ENCODE measurements at regions not wholly inside any gene's neighbourhood (a gene's known extent, or its start where the extent isn't known, plus 50 kb on each side); places are given as distances from the start of the nearest gene placed in this dataset.
"Not testable (repeated sequence)": the region's sequence is repeated elsewhere in the genome, so short reads cannot be mapped to it uniquely, and the experiment has no call there.

DNA sequence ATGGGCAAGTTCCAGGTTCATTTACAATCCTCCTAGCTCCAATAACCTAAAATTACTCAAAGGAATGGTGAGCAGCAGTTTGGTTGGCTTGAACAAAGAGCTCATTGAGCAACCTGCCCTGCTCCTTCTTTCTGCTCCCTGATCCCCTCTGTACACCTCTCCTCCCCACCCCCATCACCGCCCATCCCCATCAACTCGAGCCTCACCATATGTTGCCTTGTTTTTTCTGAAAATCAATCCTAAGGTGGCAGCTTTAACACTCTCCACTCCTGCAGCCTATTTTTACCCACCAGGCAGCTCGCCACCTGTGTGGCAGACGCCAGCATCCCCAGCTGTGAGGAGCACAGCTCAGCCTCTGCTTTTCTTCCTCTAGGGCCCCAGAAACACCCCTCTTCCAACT is 533.4 kb upstream of the BRINP1 start:
- no peaks in the 10 kb centered on the region for H3K27me3 Mint-ChIP-seq (ENCODE audit: insufficient read depth)
- H3K9me3 Mint-ChIP-seq: no peaks in the 10 kb centered on the region
- no peak for DNase-seq (ENCODE audit: low spot score)
- H3K4me1 Mint-ChIP-seq (ENCODE audit: low read depth): no peaks in the 10 kb centered on the region
- H3K4me3 Mint-ChIP-seq: no peak overlapping the region
- intact Hi-C loops (cut with micrococcal nuclease): no loop called here
- no peak overlapping the region for H3K27ac Mint-ChIP-seq
- no peaks in the 10 kb centered on the region for H3K36me3 Mint-ChIP-seq (ENCODE audit: low read depth)

DNA sequence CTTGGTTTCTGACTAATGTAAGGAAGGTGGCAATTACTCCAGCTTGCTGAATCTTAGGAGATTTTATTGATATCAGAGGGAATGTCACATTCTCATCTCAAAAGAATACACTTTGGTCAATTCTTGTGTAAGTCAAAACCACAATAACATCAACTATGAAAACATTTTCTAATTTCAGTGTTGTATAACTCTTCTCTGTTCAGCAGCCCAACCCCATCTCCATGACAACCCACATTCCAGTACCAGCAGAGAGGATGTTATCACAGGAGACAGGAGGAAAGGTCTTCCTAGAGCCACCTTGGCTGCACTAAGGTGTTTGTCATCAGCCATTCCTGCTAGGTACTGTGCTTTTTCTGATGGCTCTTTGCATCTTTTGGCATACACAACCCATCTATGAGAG is 529.1 kb upstream of the BRINP1 start:
- intact Hi-C loops (cut with micrococcal nuclease): no loop called here
- Mint-ChIP-seq H3K27ac (no peak overlapping the region), H3K4me1 (ENCODE audit: low read depth) (no peaks in the 10 kb centered on the region), H3K36me3 (ENCODE audit: low read depth) (no peaks in the 10 kb centered on the region), H3K27me3 (ENCODE audit: insufficient read depth) (no peaks in the 10 kb centered on the region), H3K9me3 (no peaks in the 10 kb centered on the region), H3K4me3 (no peak overlapping the region)
- DNase-seq (ENCODE audit: low spot score): no peak

DNA sequence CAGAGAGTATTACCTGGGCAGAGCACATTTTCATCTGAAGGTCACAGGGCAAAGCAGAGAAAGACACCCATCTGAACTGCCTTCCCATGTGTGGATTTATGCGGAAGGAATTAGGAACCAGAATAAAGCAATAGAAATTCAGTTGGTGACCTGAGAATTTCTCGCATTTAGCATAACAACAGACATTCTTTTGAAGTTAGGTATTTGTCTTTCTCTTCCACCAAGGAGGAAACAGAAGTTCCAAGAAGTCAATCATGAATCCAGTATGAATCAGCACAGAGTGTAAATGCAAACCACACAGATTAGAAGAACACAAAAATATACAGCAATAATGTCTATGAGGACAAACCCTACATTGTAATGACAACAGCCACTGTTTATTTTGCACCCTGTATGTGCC is 515.2 kb upstream of the BRINP1 start:
- Mint-ChIP-seq H3K9me3 (no peaks in the 10 kb centered on the region), H3K27me3 (ENCODE audit: insufficient read depth) (no peaks in the 10 kb centered on the region), H3K36me3 (ENCODE audit: low read depth) (no peaks in the 10 kb centered on the region), H3K4me3 (no peak overlapping the region), H3K4me1 (ENCODE audit: low read depth) (no peaks in the 10 kb centered on the region), H3K27ac (no peak overlapping the region)
- no peak for DNase-seq (ENCODE audit: low spot score)
- intact Hi-C loops (cut with micrococcal nuclease): no loop called here

DNA sequence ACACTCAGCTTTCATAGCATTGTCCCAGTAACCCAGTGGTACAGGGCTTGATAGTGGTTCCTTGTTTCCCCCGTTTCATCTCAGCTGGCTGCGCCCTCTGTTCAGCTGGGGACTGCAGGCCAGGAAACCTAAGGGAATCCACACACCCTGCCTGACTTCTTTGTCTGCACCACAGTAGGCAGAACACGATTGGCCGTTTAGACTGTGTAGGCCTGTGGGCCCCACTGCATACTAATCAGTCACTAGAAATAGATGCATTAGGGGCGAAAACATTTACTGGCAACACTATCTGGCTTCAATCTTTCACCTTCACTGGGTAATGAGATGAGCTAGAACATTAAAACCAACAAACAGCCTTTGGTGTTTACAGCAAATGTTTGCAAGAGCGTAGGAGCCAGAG is 512.7 kb upstream of the BRINP1 start:
- intact Hi-C loops (cut with micrococcal nuclease): no loop called here
- no peak for DNase-seq (ENCODE audit: low spot score)
- Mint-ChIP-seq H3K27me3 (ENCODE audit: insufficient read depth) (no peaks in the 10 kb centered on the region), H3K27ac (no peak overlapping the region), H3K4me3 (no peak overlapping the region), H3K9me3 (no peaks in the 10 kb centered on the region), H3K4me1 (ENCODE audit: low read depth) (no peaks in the 10 kb centered on the region), H3K36me3 (ENCODE audit: low read depth) (no peaks in the 10 kb centered on the region)

DNA sequence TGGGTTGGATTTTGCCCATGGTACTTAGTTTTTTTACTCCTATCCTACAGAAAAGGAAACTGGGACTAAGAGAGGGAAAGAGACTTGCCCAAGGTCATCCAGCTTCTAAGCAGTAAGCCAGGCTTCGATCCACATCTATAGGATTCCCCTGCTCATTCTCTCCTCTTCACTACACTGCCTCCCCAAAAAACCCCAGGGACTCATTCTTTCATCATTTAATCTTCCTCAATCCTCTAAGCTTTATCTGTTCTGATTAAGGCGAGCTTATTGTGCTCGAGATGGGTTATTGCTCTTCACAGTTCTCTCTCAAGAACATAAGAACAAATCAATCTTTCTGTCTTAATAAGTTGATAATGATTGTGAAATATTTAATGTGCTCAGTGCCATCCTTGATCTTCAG is 511.1 kb upstream of the BRINP1 start:
- Mint-ChIP-seq H3K9me3 (no peaks in the 10 kb centered on the region), H3K4me1 (ENCODE audit: low read depth) (no peaks in the 10 kb centered on the region), H3K27me3 (ENCODE audit: insufficient read depth) (no peaks in the 10 kb centered on the region), H3K4me3 (no peak overlapping the region), H3K27ac (no peak overlapping the region), H3K36me3 (ENCODE audit: low read depth) (no peaks in the 10 kb centered on the region)
- intact Hi-C loops (cut with micrococcal nuclease): no loop called here
- no peak for DNase-seq (ENCODE audit: low spot score)

DNA sequence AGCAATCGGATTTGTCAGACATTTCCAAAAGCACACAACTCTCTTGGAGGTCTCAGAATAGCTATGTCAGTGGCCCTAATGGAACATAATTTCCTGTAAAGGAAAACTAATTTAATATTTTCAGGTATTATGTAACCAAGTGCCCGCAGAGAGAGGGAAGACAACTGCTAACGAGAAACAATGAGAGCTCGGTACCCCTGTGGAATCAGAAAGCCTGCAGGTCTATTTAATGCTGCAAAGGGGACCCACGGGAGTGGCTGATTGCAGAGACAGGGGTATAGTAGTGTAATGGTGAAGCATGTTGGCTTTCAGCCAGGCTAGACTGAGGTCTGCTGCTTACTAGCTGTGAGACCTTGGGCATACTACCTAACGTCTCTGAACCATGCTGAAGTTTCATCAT is 508.1 kb upstream of the BRINP1 start:
- DNase-seq (ENCODE audit: low spot score): no peak
- H3K4me3 Mint-ChIP-seq: no peak overlapping the region
- no peaks in the 10 kb centered on the region for H3K27me3 Mint-ChIP-seq (ENCODE audit: insufficient read depth)
- H3K9me3 Mint-ChIP-seq: no peaks in the 10 kb centered on the region
- no peak overlapping the region for H3K27ac Mint-ChIP-seq
- intact Hi-C loops (cut with micrococcal nuclease): no loop called here
- no peaks in the 10 kb centered on the region for H3K4me1 Mint-ChIP-seq (ENCODE audit: low read depth)
- H3K36me3 Mint-ChIP-seq (ENCODE audit: low read depth): no peaks in the 10 kb centered on the region

DNA sequence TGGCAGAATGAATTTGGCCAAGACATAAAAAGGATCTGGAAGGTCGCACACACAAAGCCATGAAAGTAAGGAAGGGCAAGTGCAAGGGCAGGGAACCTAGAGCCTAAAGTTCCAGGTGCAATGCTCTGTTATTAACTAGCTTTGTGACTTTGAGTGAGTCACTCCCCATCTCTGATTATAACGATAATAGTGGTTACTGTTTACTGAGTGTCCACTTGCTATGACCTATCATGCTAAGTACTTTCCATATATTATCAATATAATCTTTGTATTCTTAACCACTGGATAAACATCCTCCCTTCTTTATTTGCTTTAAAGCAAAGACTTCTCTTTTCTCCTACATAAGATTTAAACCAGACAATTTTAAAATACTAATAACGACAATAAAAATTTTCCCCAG is 504.6 kb upstream of the BRINP1 start:
- H3K4me3 Mint-ChIP-seq: no peak overlapping the region
- H3K4me1 Mint-ChIP-seq (ENCODE audit: low read depth): no peaks in the 10 kb centered on the region
- intact Hi-C loops (cut with micrococcal nuclease): no loop called here
- no peak for DNase-seq (ENCODE audit: low spot score)
- H3K9me3 Mint-ChIP-seq: no peaks in the 10 kb centered on the region
- no peak overlapping the region for H3K27ac Mint-ChIP-seq
- H3K36me3 Mint-ChIP-seq (ENCODE audit: low read depth): no peaks in the 10 kb centered on the region
- H3K27me3 Mint-ChIP-seq (ENCODE audit: insufficient read depth): no peaks in the 10 kb centered on the region

DNA sequence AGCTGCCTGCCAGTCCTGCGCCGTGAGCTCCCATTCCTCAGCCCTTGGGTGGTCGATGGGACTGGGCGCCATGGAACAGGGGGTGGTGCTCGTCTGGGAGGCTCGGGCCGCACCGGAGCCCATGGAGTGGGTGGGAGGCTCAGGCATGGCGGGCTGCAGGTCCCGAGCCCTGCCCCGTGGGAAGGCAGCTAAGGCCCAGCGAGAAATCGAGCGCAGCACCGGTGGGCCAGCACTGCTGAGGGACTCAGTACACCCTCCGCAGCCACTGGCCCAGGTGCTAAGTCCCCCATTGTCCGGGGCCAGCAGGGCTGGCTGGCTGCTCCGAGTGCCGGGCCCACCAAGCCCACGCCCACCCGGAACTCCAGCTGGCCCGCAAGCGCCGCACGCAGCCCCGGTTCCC is 501.0 kb upstream of the BRINP1 start:
- H3K27ac Mint-ChIP-seq; H3K27me3 Mint-ChIP-seq (ENCODE audit: insufficient read depth); H3K4me1 Mint-ChIP-seq (ENCODE audit: low read depth); intact Hi-C loops (cut with micrococcal nuclease); DNase-seq (ENCODE audit: low spot score); H3K4me3 Mint-ChIP-seq; H3K9me3 Mint-ChIP-seq; H3K36me3 Mint-ChIP-seq (ENCODE audit: low read depth): not testable (repeated sequence)

DNA sequence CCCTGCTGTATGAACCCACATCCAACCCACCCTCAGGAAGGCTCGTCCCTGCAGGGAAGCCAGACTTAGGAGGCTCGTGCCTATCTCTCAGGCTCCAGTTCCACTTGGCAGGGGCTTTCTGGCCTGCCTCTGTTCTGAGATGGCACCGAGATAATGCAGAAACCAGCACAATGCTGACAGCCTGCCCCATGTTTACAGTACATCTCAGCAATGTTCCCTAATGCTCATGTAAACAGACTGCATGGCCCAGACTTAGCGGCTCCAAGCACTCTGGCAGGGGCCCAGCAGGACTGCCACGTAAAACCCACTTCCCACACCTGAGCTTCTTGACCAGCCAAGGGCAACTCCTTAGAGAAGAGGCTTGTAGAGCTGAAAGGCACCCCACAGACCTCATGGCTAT is 499.5 kb upstream of the BRINP1 start:
- no peaks in the 10 kb centered on the region for H3K27me3 Mint-ChIP-seq (ENCODE audit: insufficient read depth)
- no peaks in the 10 kb centered on the region for H3K9me3 Mint-ChIP-seq
- no peak overlapping the region for H3K27ac Mint-ChIP-seq
- intact Hi-C loops (cut with micrococcal nuclease): no loop called here
- H3K4me3 Mint-ChIP-seq: no peak overlapping the region
- no peaks in the 10 kb centered on the region for H3K4me1 Mint-ChIP-seq (ENCODE audit: low read depth)
- no peak for DNase-seq (ENCODE audit: low spot score)
- H3K36me3 Mint-ChIP-seq (ENCODE audit: low read depth): no peaks in the 10 kb centered on the region

DNA sequence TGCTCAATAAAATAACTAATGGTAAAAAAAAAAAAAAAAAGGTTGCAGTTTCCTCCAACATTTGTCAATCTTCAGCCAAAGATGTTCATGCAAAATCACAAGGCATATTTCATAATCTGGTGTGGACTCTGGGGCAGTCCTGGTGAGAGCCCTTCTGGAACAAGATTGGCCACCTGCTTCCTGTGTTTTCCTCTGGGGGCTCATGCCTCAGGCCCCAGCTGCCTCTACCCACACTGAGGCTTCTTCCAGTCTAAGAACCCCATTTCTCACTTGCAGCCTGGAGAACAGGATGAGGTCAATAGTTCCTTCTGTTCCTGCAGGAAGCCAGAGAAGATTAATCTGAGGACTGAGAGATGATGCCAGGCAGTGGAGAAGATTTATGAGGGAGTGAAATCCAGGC is 492.6 kb upstream of the BRINP1 start:
- Mint-ChIP-seq H3K27me3 (ENCODE audit: insufficient read depth) (no peaks in the 10 kb centered on the region), H3K9me3 (no peaks in the 10 kb centered on the region), H3K4me1 (ENCODE audit: low read depth) (no peaks in the 10 kb centered on the region), H3K27ac (no peak overlapping the region), H3K36me3 (ENCODE audit: low read depth) (no peaks in the 10 kb centered on the region), H3K4me3 (no peak overlapping the region)
- intact Hi-C loops (cut with micrococcal nuclease): no loop called here
- DNase-seq (ENCODE audit: low spot score): no peak

DNA sequence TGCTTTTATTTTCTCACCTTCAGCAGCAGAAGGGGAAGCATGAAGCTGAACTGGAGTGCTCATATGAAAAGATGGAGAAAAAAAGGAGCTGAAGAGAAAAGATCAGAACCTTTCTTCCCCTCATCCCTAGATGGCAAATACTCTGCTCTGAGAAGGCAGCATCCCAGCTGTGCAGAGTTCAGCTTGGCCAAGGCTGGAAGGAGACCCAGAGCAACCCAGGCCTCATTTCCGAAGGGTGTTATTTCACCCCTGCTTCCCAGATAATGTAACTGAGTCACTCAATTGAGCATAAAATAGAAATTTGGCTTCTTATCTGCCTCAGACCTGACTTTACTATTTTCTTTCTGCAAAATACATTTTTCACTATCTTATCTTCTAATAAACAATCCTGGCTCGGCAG is 489.9 kb upstream of the BRINP1 start:
- intact Hi-C loops (cut with micrococcal nuclease): no loop called here
- no peak overlapping the region for H3K4me3 Mint-ChIP-seq
- H3K9me3 Mint-ChIP-seq: no peaks in the 10 kb centered on the region
- no peaks in the 10 kb centered on the region for H3K27me3 Mint-ChIP-seq (ENCODE audit: insufficient read depth)
- no peak for DNase-seq (ENCODE audit: low spot score)
- H3K27ac Mint-ChIP-seq: no peak overlapping the region
- H3K4me1 Mint-ChIP-seq (ENCODE audit: low read depth): no peaks in the 10 kb centered on the region
- no peaks in the 10 kb centered on the region for H3K36me3 Mint-ChIP-seq (ENCODE audit: low read depth)

DNA sequence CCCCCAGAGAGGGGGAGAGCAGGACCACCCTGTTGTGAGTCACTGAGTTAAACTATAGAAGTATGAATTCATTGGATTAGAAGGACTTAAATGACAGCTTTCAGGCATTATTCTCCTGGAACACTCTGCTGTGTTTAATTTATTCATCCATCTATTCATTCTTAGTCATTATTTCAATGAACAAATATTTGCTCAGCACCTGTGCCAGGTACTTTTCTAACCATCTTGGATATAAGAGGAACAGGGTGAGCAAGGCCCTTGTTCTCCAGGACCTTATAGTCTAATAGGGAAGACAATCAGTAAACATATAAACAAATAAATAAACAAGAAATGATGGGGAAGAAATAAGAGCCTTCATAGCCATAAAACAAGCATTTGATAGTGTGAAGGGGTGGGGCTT is 483.9 kb upstream of the BRINP1 start:
- Mint-ChIP-seq H3K4me1 (ENCODE audit: low read depth) (no peaks in the 10 kb centered on the region), H3K9me3 (no peaks in the 10 kb centered on the region), H3K36me3 (ENCODE audit: low read depth) (no peaks in the 10 kb centered on the region), H3K27me3 (ENCODE audit: insufficient read depth) (no peaks in the 10 kb centered on the region), H3K4me3 (no peak overlapping the region), H3K27ac (no peak overlapping the region)
- DNase-seq (ENCODE audit: low spot score): no peak
- intact Hi-C loops (cut with micrococcal nuclease): no loop called here

DNA sequence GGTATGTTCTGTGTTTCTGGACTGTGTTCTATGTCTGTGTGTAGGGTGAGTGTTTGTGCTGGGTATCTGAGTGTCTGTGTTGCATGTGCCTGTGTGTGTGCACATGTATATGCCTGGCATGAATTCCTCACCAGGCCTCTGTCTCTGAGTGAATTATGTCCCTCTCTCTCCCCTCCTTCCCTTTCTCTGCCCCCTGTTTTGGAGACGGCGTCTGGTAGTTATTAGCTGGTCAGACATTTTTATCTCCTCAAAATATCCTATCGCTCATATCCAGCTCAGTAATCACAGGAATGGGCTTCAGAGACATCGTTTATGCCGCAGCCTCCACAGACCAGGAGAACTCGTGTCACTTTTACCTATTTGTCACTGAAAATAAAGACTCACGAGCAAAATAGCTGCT is 483.2 kb upstream of the BRINP1 start:
- Mint-ChIP-seq H3K4me1 (ENCODE audit: low read depth) (no peaks in the 10 kb centered on the region), H3K27me3 (ENCODE audit: insufficient read depth) (no peaks in the 10 kb centered on the region), H3K4me3 (no peak overlapping the region), H3K9me3 (no peaks in the 10 kb centered on the region), H3K36me3 (ENCODE audit: low read depth) (no peaks in the 10 kb centered on the region), H3K27ac (no peak overlapping the region)
- intact Hi-C loops (cut with micrococcal nuclease): no loop called here
- DNase-seq (ENCODE audit: low spot score): no peak

DNA sequence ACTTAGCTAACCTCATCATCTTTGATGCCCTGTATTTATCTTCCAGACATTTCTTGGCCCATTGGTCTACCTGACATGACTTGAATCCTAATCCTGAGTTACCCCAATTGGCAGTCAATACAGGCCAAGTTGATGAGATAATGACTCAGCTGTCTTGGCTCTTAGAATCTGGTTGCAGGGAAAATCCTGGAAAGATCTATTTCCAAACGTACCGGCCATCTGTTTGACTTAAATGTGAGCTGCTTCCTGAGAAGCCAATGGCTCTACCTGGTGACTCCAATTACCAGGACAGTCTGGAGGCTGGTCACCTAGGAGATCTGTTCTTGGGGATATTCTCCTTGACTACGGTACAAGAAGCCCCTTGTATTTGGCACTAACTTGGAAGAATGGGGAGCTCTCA is 475.2 kb upstream of the BRINP1 start:
- H3K9me3 Mint-ChIP-seq: no peaks in the 10 kb centered on the region
- intact Hi-C loops (cut with micrococcal nuclease): no loop called here
- no peaks in the 10 kb centered on the region for H3K36me3 Mint-ChIP-seq (ENCODE audit: low read depth)
- no peaks in the 10 kb centered on the region for H3K27me3 Mint-ChIP-seq (ENCODE audit: insufficient read depth)
- no peaks in the 10 kb centered on the region for H3K4me1 Mint-ChIP-seq (ENCODE audit: low read depth)
- no peak for DNase-seq (ENCODE audit: low spot score)
- H3K27ac Mint-ChIP-seq: no peak overlapping the region
- no peak overlapping the region for H3K4me3 Mint-ChIP-seq
